GM18498 (cell line): ENCODE measurements at regions not wholly inside any gene's neighbourhood (a gene's known extent, or its start where the extent isn't known, plus 50 kb on each side); places are given as distances from the start of the nearest gene placed in this dataset.
"Not testable (repeated sequence)": the region's sequence is repeated elsewhere in the genome, so short reads cannot be mapped to it uniquely, and the experiment has no call there.

Experiments
- ATAC-seq: cut with Tn5 transposase; IDR thresholded peaks from one replicate; pipeline ENCODE4 v1.9.1; 2021; ENCODE audit warnings: mild to moderate bottlenecking, moderate library complexity; ENCODE audit not compliant: unreplicated experiment

DNA sequence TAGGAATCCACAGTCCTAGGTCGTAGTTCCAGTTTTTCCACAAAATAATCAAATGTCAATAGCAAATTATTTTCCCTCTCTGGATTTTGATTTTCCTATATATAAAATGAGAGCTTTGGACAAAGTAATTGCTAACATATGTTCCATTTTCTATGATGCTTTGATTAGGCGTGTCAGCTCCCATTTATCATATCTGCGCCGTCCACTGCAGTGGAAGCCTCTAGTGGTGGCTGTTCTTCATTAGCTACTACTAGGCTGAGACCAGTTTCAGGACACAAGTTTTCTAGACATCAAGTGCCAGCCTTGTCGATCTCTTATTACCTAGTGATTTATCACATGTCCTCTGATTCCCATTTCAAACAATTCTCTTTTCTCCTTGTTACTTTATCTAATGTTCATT, 271.5 kb downstream of the TUSC7 start:
- ATAC-seq: no peak

DNA sequence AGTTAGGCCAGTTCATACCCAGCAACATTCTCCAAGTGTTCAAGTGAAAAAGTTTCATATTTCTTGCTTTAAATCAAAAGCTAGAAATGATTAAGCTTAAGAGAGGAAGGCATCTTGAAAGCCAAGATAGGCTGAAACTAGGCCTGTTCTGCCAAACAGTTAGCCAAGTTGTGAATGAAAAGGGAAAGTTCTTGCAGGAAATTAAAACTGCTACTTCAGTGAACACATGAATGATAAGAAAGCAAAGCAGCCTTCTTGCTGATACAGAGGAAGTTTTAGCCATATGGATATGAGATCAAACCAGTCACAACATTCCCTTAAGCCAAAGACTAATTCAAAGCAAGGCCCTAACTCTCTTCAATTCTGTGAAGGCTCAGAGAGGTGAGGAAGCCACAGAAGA, 274.7 kb downstream of the TUSC7 start:
- no peak for ATAC-seq

DNA sequence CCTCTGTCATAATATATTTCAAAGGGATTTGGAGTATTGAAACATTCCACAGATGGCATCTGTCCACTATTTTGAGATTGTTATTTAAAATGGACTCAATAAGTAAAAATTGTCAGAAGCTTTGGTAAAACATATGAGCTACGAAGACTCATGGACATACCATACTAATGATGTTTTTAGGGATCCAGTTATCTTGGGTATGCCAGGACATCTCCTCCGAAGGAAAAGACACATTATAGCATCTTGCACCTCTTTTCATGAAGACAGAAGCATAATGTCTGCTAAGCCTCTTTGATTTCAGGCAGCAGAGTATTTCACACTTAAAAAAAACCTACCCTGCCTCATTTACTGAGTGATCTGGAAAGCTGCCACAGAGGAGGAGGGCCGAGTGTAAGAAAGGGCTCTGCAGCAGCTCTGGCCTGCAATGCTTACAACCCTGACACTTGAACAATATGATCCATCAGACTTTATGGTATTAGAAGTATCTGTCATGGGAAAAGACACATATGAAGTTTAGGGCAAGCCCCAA, 284.8 kb downstream of the TUSC7 start:
- ATAC-seq: no peak

DNA sequence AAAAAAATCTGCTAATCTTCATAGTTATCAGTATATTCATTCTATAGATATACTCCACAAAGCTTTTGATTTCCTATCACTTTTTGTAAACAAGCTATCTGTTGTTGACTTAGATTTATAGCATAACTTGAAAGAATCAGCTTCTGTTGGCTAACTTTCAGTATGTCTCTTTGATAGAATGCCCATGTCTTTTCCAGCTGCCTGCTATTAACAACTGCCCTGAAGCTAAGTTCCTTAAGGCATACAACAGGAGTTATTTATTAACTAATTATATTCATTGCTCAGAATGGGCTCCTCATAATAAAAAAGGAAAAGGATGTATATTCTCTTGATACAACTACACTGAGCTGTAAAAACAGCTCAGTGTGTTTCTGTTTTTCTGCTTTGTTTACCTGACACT, 293.9 kb downstream of the TUSC7 start:
- ATAC-seq: no peak

DNA sequence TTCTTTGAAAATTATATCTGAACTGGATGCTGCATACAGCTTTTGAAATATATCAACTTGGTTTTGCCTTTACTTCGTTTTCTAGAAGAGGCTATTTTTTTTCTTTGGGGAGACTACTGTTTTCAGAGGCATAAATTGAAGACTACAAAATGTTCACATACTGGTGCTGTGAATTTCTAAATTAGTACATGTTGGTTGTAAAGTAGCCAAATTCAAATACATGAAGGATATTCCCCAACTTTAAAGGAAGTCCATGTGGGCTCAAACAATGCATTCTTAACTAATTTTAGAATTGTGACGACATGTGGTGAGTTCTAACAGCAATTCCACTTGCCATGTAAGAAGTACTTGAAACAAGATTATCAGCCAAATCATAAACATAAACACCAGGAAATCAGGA, 295.7 kb downstream of the TUSC7 start:
- no peak for ATAC-seq

DNA sequence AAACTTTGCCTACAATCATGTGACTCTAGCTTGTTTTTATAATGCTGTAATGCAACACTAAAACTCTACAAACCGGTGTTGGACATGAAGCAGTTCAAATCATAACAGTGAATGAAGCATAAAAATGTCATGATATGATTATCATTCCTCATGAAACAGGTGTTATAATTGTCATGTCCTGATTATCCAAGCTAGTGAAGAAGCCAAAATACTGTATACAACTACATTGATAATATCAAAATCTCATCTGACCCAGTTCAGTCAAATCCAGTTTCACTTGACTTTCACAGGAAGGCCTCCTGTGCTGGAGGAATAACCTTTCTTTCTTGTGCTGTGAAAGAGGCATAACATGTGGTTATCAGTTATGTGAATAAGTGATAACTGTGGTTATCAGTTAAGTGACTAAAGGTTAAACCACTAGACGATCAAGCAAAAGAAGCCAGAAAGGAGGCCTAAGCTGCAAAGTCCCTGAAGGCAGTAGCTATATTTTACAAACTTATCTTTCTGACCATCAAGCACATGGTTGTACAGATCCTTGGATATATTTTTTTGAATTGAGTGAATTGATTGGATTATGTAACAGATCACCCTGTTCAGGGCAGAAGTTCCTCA, 296.4 kb downstream of the TUSC7 start:
- ATAC-seq: no peak

DNA sequence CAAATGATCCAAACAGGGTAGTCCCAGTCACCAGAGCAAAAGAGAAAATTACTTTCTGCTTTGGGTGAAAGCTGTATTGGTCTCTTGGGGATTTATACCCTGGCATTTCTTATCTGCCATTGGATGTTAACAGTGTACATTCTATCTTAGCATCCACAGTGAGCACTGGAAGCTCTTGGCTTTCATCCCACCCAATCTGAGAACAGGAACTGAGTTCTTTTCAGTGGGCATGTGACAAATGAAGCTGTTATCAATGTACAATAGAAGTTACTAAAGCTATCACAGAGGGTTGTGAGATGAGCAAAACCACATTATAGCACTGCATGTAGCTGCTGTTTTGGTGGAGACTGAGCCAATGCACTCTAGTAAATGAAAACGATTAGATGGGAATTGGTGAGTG, 300.7 kb downstream of the TUSC7 start:
- no peak for ATAC-seq

DNA sequence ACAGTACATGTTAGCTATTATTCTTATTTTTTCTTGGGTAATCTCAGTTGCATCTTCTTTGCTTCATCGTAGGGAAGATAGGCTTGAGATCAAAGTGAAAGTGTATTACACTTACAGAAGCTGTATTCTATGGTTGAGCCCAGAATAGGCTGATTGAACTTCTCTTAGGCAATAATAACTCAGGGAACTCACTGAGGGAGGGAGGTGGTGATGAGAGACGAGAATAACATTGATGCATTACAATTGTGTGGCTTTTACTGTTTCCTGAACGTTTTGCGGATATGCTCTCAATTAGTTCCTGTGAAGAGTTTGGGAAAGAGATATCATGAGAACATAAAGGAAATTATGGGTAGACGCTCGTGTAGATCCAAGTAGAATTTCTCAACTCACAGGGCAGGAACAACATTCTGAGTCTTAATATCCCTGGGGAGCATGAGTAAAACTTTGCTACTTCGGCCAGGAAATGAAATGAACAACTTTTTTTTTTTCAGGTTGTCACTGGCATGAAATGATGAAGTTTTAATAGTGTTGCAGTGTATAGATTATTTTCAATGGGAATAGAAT, 302.2 kb downstream of the TUSC7 start:
- no peak for ATAC-seq

DNA sequence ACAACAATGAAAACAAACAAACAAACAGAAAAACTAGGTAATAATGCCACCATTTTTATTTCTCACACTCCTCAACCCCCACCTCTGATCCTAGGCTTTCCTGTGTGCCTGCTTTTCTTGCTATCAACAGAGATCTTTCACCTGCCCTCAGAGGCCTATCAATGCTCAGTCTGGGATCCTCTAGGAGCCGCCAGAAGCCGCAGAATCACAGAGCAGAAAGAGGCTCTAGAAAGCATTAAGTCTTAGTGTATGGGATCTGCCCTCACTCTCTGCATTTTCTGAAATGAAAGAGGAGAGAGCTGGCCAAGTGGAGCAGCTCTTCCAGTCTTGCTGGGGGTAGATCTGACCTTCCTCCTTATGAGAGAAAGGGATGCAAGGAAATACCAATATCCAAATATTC, 306.8 kb downstream of the TUSC7 start:
- no peak for ATAC-seq

DNA sequence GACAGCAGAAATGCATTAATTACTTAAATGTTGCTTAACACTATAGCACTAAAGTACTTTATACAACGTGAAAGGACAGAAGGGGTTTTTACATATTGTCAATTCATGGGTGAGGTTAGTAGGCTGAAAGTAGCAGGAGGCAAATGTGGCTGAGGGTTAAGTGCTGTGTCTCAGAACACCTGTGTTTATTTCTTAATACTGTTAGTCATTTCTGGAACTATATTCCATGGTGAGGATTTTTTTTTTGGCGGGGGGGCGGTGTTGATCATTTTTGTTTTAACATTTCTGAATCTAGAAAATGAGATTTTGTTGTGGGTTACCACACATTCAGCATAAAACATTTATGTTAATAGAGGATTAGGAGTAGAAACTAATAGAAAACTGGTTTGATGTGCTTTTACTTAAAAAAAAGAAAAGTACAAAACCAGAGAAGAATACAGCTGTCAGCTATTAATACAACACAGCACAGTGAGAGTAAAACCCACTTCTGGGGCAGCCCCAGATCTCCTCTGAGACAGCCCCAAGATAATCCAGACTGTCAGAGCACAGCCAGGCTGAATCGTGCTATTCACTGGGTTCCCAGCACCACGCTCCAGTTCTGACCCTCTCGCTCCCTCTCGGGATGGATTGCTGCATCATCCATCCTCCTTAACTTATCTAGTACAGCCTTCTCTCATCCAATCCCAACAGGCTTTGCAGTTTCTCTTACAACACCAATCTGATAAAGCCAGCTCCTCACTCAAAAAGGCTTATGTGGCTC, 307.7 kb downstream of the TUSC7 start:
- peak; percentile 86 for ATAC-seq

DNA sequence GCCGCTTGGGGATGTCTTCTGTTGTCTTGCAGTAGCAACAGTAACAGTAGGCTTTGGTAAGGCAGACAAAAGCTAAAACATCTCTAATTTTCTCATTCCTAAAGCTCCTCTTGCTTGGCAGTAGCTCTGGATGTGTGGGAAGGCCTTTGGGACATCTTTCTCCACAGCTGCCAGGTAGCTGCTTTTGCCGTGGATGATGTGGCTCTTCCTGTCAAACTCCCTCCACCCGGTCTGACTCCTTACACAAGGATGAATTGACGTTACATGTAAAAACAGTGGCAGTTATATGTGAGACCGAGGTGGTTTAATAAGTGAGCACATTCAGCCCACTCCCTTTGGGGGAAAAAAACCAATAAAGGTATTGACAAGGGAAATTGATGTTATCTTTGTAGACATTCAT, 309.1 kb downstream of the TUSC7 start:
- no peak for ATAC-seq

DNA sequence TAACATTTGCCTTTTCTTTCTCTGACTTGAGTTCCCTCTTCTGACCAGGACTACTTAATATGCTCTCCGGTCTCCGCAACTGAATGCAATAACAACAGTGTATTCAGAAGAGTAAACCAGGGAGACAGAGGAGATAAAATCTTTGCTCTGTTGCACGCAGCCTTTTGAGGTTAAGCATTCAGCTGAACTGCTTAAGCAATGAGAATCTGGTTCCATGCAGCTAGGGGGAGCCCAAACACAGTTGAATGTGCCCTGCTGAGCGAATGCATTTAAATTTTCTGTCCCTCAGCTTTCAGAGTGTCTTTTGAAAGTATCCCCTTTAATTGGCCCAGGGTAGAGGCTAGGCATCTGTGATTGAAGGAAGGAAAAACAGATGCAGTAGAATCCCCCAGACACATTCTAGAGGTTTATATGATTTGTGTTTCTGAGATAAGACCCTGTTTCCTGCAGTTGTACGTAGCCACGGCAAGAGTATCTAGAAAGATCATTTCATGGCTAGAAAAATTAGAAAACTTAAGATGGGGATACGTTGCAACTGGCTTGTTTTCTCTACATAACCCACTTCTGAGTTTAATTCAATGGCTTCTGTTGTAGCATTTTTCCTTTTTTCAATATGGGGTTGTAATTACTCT, 309.6 kb downstream of the TUSC7 start:
- peak; percentile 65 for ATAC-seq

DNA sequence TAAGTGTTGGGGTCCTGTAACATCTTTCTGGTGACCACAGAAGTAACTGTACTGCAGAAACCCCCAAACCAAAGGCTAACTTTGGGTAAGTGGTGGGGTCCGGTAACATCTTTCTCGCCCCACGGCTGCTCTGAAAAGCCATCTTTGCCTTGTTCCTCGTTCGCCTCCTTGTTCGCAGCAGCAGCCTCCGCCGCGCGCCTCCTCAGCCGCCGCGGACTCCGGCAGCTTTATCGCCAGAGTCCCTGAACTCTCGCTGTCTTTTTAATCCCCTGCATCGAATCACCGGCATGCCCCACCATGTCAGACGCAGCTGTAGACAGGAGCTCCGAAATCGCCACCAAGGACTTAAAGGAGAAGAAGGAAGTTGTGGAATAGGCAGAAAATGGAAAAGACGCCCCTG, 316.8 kb downstream of the TUSC7 start:
- no peak for ATAC-seq

DNA sequence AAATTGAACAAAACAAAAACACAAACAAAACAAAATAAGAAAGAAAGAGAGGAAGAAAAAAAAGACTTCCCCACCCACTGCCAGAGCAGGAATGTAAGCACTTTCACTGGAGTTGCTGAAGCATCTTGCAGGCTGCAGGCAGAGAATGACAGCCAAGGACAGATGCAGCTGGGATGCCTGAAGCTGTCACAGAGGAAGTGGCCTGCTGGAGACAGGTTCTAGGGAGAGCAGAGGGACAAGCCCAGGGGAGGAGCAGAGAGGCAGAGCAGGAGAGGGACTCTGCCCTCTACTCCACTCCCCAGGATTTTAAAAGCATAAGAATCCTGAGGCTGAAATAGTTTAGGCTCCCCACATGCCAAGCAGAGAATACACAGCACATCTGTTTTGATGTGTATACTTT, 326.2 kb downstream of the TUSC7 start:
- ATAC-seq: no peak

DNA sequence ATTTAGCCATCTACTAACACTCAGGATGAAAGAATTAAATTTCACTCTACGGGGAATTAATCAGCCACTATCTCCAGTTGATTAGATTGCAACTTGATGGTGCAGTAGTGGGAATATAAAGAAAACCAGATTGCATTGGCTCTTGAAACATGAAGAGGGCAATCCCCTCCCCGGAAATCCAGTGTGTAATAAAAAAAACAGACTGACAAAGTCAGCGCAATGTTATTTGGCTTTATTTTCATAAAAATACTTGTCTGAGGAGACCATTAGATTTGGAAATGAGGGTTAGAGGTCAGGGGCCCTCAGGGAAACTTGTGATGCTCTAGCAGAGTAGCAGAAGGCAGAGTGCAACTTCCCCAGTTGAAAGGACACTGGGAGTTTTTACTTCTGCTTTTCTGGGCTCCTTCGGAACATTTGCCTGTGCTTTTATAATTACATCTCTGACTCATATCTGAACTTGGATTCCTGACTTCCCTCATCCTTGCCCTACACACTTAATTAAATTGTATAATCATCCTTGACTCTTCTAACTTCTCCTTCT, 326.8 kb downstream of the TUSC7 start:
- no peak for ATAC-seq

DNA sequence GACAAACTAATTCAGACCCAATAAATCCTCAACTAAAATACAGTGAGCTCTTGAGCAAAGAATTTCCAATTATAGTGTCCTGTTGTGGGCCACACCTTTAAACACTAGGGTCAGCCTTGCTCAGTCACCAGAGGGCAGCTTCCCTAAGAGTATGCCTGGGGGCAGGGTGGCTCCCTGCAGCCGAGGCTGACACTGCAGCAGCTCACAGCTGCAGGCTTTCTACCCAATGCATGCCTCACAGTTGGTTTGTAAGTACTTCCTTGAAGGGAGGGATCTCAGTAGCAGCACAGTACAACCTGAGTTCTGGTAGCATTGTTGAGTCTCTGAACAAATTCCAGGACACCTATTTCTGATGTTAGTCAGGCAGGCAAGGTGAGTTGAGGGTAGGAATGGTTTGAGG, 335.6 kb downstream of the TUSC7 start:
- ATAC-seq: no peak

DNA sequence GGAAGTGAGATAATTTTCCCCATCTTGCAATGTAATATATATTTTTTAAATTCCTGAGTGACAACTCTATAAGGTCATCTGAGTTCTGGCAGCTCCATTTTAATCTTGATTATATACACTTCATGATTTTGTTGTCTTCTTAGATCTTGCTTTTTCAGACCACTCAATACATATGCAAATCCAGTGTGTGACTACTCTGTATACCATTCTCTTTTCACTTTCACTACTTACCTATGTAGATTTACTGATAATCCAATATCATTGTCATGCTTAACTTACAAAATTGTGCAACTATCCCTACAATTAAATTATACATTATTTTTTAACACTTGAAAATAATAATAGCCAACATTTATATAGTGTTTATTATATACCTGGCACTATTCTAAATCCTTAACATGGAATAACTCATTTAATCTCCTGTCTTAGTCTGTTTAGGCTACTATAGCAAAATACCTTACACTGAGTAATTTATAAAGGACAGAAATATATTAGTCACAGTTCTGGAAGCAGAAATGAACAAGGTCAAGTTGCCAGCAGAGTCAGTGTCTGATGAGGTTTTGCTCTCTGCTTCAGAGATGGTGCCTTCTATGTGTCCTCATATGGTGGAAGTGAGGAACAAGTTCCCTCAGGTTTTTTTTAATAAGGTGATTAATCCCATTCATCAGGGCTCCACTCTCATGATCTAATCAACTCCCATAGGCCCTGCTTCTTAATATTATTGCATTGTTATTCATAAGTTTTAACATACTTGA, 338.5 kb downstream of the TUSC7 start:
- ATAC-seq: no peak

DNA sequence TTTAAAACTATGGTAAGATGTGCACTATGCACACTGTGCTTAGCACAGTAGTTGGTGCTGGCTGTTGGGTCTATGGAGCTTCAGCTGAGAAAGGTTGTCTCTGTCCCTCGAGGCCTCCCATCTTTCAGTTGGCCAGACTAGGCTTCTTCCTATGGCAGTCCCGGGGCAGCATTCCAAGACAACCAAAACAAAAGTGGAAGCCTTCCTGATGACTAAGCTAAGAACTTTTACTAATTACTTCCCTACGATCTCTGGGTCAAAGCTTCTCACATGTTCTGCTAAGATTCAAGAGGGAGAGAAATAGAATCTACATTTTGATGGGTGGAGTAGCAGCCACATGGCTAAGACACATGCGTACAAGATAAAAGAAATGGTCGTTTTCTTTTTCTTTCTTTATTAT, 342.8 kb downstream of the TUSC7 start:
- no peak for ATAC-seq

DNA sequence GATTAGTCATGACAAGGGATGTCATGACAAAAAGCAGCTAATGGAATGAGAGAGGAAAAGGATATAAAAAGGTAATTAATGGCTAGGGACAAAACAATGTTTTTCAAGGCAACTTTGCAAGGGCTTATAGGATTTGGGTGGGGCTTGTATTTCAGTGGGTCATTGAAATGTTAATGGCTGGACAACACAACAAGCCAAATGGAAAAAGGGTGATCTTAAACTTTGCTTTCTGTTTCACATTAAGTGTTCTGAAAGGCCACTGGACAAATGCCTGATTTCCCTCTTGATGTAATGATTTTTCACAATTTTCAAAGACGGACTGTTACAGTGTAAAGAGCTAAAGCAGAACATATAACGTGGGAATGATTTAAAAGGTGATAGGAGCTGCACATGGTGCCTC, 345.0 kb downstream of the TUSC7 start:
- no peak for ATAC-seq

DNA sequence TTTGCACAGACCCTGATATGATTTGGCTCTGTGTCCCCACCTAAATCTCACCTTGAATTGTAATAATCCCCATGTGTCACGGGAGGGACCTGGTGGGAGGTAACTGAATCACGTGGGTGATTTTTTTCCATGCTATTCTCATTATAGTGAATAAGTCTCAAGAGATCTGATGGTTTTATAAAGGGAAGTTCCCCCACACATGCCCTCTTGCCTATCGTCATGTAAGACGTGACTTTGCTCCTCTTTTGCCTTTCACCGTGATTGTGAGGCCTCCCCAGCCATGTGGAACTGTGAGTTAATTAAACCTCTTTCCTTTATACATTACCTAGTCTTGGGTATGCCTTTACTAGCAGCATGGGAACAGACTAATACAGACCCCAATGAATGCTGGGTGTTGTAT, 347.4 kb downstream of the TUSC7 start:
- not testable (repeated sequence) for ATAC-seq
